ENCODE measurements at regions not wholly inside any gene's neighbourhood (a gene's known extent, or its start where the extent isn't known, plus 50 kb on each side); places are given as distances from the start of the nearest gene placed in this dataset.

- H3K36me3 ChIP-seq (ENCODE audit: insufficient read depth, insufficient read length, low read length) = no peaks in the 10 kb centered on the region
- DNase-seq (ENCODE audit: low read depth, low spot score) = no peak
- no peaks in the 10 kb centered on the region for H3K4me1 ChIP-seq (ENCODE audit: insufficient read depth, insufficient read length)
- H3K9me3 ChIP-seq (ENCODE audit: insufficient read depth, low read length) = peaks cover 7% of the 10 kb centered on the region; the same call in 1 of the 2 replicates
- TF ChIP-seq SUZ12 (IDR thresholded peaks at IDR 0.05; ENCODE audit: extremely low read depth, insufficient read depth, insufficient read length) (no peak), ZNF274 (IDR thresholded peaks at IDR 0.05; ENCODE audit: low read depth, low read length) (no peak), YY1 (IDR thresholded peaks at IDR 0.05; ENCODE audit: insufficient read depth, insufficient read length) (no peak)
- H3K4me3 ChIP-seq (ENCODE audit: insufficient read length, low read depth) = no peak overlapping the region
- H3K27me3 ChIP-seq (ENCODE audit: insufficient read depth, insufficient read length) = no peaks in the 10 kb centered on the region
- H3K9ac ChIP-seq (ENCODE audit: insufficient read length, low read depth) = no peak overlapping the region
Observed at GRCh38 chr2:237016121-237016915, 69.4 kb upstream of the COPS8 start.

- H3K36me3 ChIP-seq (ENCODE audit: insufficient read depth, insufficient read length, low read length) = no peaks in the 10 kb centered on the region
- no peak overlapping the region for H3K9ac ChIP-seq (ENCODE audit: insufficient read length, low read depth)
- no peak for DNase-seq (ENCODE audit: low read depth, low spot score)
- no peak overlapping the region for H3K4me3 ChIP-seq (ENCODE audit: insufficient read length, low read depth)
- no peaks in the 10 kb centered on the region for H3K4me1 ChIP-seq (ENCODE audit: insufficient read depth, insufficient read length)
- TF ChIP-seq SUZ12 (IDR thresholded peaks at IDR 0.05; ENCODE audit: extremely low read depth, insufficient read depth, insufficient read length) (no peak), ZNF274 (IDR thresholded peaks at IDR 0.05; ENCODE audit: low read depth, low read length) (no peak), YY1 (IDR thresholded peaks at IDR 0.05; ENCODE audit: insufficient read depth, insufficient read length) (no peak)
- no peaks in the 10 kb centered on the region for H3K27me3 ChIP-seq (ENCODE audit: insufficient read depth, insufficient read length)
- peaks cover 18% of the 10 kb centered on the region; the same call in 1 of the 2 replicates for H3K9me3 ChIP-seq (ENCODE audit: insufficient read depth, low read length)
Observed at GRCh38 chr2:237020090-237020489, 65.6 kb upstream of the COPS8 start.

- H3K36me3 ChIP-seq (ENCODE audit: insufficient read depth, insufficient read length, low read length) = no peaks in the 10 kb centered on the region
- TF ChIP-seq SUZ12 (IDR thresholded peaks at IDR 0.05; ENCODE audit: extremely low read depth, insufficient read depth, insufficient read length) (no peak), YY1 (IDR thresholded peaks at IDR 0.05; ENCODE audit: insufficient read depth, insufficient read length) (no peak), ZNF274 (IDR thresholded peaks at IDR 0.05; ENCODE audit: low read depth, low read length) (no peak)
- no peak overlapping the region for H3K4me3 ChIP-seq (ENCODE audit: insufficient read length, low read depth)
- H3K27me3 ChIP-seq (ENCODE audit: insufficient read depth, insufficient read length) = no peaks in the 10 kb centered on the region
- no peak for DNase-seq (ENCODE audit: low read depth, low spot score)
- peaks cover 2% of the 10 kb centered on the region for H3K4me1 ChIP-seq (ENCODE audit: insufficient read depth, insufficient read length)
- H3K9ac ChIP-seq (ENCODE audit: insufficient read length, low read depth) = no peak overlapping the region
- peaks cover 10% of the 10 kb centered on the region; the same call in 1 of the 2 replicates for H3K9me3 ChIP-seq (ENCODE audit: insufficient read depth, low read length)
Observed at GRCh38 chr2:237022533-237022932, 63.2 kb upstream of the COPS8 start.

- TF ChIP-seq ZNF274 (IDR thresholded peaks at IDR 0.05; ENCODE audit: low read depth, low read length) = no peak
- no peak for TF ChIP-seq YY1 (IDR thresholded peaks at IDR 0.05; ENCODE audit: insufficient read depth, insufficient read length)
- no peak for TF ChIP-seq SUZ12 (IDR thresholded peaks at IDR 0.05; ENCODE audit: extremely low read depth, insufficient read depth, insufficient read length)
- Histone ChIP-seq H3K27me3 (ENCODE audit: insufficient read depth, insufficient read length) (no peaks in the 10 kb centered on the region), H3K9ac (ENCODE audit: insufficient read length, low read depth) (no peak overlapping the region), H3K9me3 (ENCODE audit: insufficient read depth, low read length) (peaks cover 10% of the 10 kb centered on the region; the same call in 1 of the 2 replicates), H3K4me1 (ENCODE audit: insufficient read depth, insufficient read length) (peaks cover 2% of the 10 kb centered on the region), H3K36me3 (ENCODE audit: insufficient read depth, insufficient read length, low read length) (no peaks in the 10 kb centered on the region), H3K4me3 (ENCODE audit: insufficient read length, low read depth) (no peak overlapping the region)
- DNase-seq (ENCODE audit: low read depth, low spot score) = no peak
Observed at GRCh38 chr2:237024255-237024654, 61.4 kb upstream of the COPS8 start.

- Histone ChIP-seq H3K36me3 (ENCODE audit: insufficient read depth, insufficient read length, low read length) (no peaks in the 10 kb centered on the region), H3K4me1 (ENCODE audit: insufficient read depth, insufficient read length) (peaks cover 2% of the 10 kb centered on the region), H3K9me3 (ENCODE audit: insufficient read depth, low read length) (peaks cover 10% of the 10 kb centered on the region; the same call in 1 of the 2 replicates), H3K4me3 (ENCODE audit: insufficient read length, low read depth) (no peak overlapping the region), H3K27me3 (ENCODE audit: insufficient read depth, insufficient read length) (no peaks in the 10 kb centered on the region), H3K9ac (ENCODE audit: insufficient read length, low read depth) (no peak overlapping the region)
- TF ChIP-seq YY1 (IDR thresholded peaks at IDR 0.05; ENCODE audit: insufficient read depth, insufficient read length) = no peak
- TF ChIP-seq SUZ12 (IDR thresholded peaks at IDR 0.05; ENCODE audit: extremely low read depth, insufficient read depth, insufficient read length) = no peak
- TF ChIP-seq ZNF274 (IDR thresholded peaks at IDR 0.05; ENCODE audit: low read depth, low read length) = no peak
- no peak for DNase-seq (ENCODE audit: low read depth, low spot score)
Observed at GRCh38 chr2:237025090-237025865, 60.4 kb upstream of the COPS8 start.

GRCh38 chr2:237026981-237027711 is 58.5 kb upstream of the COPS8 start:
- Histone ChIP-seq H3K9ac (ENCODE audit: insufficient read length, low read depth) (no peak overlapping the region), H3K36me3 (ENCODE audit: insufficient read depth, insufficient read length, low read length) (no peaks in the 10 kb centered on the region), H3K4me3 (ENCODE audit: insufficient read length, low read depth) (no peak overlapping the region), H3K4me1 (ENCODE audit: insufficient read depth, insufficient read length) (peaks cover 2% of the 10 kb centered on the region), H3K27me3 (ENCODE audit: insufficient read depth, insufficient read length) (no peaks in the 10 kb centered on the region), H3K9me3 (ENCODE audit: insufficient read depth, low read length) (peaks cover 11% of the 10 kb centered on the region; the same call in 1 of the 2 replicates)
- peak; percentile 74 for DNase-seq (ENCODE audit: low read depth, low spot score)
- TF ChIP-seq SUZ12 (IDR thresholded peaks at IDR 0.05; ENCODE audit: extremely low read depth, insufficient read depth, insufficient read length) (no peak), YY1 (IDR thresholded peaks at IDR 0.05; ENCODE audit: insufficient read depth, insufficient read length) (no peak), ZNF274 (IDR thresholded peaks at IDR 0.05; ENCODE audit: low read depth, low read length) (no peak)

All from NT2/D1 (cell line).